HG03039 (cell line): ENCODE measurements at regions not wholly inside any gene's neighbourhood (a gene's known extent, or its start where the extent isn't known, plus 50 kb on each side); places are given as distances from the start of the nearest gene placed in this dataset.
"Not testable (repeated sequence)": the region's sequence is repeated elsewhere in the genome, so short reads cannot be mapped to it uniquely, and the experiment has no call there.

Experiments used
- ATAC-seq: cut with Tn5 transposase; IDR thresholded peaks from one replicate; pipeline ENCODE4 v1.9.1; 2021; ENCODE audit warnings: mild to moderate bottlenecking, moderate library complexity; ENCODE audit not compliant: unreplicated experiment

DNA sequence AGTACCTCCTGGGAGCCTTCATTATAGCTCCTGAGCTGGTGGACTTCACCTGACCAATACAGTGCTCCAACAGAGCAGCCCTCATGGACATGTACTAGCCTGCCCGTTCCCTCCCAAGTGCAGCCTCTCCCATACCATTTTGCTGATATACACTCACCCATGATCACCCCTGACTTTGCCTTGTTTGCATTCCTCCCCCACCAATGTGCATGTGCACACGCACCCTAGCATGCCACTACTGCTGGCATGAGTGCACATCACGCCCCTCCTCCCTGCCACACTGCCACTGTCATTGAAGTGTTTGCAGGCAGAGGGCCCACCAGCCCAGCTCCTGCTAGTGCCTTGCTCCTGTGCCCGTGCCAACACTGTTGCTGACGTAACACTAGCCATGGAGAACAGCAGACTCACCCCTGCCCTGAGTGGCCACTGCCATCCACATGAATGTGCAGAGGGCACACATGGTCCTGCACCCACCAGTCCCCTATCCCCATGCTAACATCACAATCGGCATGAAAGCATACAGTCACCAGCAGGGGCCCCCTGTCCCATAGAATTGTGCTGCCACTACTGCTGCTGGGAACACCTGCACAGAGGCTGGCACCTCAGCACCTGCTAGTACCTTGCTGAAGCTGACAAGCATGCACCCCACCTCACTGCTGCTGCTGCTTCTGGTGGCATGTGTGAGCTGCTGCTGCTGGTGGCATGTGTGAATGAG lies 110.3 kb downstream of the SINHCAF start:
- ATAC-seq, result no peak

- no peak for ATAC-seq
Measured at GRCh38 chr12:31216479-31216878, 109.5 kb downstream of the SINHCAF start.

- ATAC-seq, result no peak
Measured at GRCh38 chr12:31217356-31218130, 108.4 kb downstream of the SINHCAF start.

- no peak for ATAC-seq
Measured at GRCh38 chr12:31218203-31219025, 107.5 kb downstream of the SINHCAF start.

DNA sequence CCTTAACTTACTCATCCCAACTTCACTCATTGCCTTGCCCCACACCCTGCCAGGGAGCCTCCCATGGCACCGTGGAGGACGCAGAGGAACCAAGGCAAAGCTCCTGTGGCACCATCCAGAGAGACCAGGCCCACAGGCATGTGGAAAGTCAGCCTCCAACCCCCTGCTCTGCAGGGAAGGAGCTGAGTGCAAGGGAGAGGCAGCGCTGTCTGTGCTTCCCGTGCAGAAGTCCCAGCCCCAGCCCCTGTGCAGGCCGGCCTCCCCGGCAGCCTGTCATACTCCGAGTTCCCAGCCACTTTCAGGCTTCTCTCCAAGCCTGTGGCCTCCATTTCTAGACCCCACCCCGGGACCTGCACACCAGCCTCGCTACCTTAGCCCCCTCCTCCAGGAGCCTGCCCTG lies 106.4 kb downstream of the SINHCAF start:
- ATAC-seq, result no peak

DNA sequence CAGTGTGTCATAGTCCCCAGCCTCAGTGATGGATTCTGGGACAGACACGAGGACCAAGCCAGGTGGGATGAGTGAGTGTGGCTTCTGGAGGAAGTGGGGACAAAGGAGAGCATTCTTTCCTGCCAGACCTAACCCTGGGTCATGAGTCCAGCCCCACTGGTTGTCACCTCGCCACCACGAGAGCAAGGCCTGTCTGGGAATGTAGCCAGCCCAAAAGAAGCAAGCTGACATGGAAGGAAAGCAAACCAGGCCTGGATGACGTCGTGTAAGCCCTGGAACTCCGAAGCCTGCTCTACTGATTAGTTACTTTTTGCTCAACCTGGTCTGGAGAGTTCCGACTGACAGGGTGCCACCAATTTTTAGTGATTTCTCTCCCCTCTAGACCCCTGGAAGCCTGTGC lies 105.9 kb downstream of the SINHCAF start:
- no peak for ATAC-seq

- no peak for ATAC-seq
Measured at GRCh38 chr12:31220633-31221550, 105.1 kb downstream of the SINHCAF start.

DNA sequence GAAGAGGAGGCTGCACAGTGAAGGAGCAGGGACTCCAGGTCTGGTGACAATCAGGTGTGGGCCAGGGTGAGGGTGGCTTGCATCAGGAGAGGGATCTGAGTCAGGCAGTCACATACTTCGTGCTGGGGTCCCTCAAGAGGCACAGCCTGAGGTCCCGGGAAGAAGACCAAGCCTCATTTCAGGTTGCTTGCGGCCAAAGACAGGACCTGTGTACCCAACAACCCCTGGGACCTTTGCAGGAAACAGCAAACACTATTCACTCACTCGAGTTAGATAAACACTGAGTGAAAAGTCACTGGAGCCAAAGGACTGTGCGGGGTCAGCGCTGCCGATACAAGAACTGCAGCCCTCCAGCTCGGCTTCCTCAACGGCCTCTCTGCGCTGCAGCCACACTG lies 104.4 kb downstream of the SINHCAF start:
- no peak for ATAC-seq

DNA sequence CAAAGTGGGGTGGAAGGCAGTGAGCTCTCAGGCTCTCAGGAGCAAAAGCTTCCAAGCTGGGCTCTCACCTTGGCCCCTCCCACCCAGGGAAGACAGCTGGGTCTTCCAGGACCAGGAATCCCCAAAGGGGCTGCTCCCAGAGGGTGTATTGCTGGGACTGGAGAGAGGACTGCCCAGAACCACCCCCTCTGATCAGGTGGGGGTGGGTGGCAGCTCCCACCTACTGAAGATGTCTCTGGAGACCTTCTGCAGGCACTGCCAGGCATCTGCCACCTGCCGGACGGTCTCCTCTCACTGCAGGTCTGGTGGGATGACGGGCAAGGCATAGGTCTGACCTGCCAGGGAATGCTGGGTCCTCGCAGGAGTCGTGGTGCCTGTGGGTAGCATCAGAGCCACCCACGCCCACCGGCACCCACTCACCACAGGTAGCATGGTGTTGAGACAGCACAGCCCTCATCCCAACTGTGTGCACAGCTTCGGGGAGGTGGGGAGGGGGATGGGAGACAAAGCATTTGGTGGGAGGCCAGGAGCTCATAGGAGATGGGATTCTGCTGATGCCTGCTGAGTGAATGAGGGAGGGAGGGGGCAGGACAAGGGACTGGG lies 103.2 kb downstream of the SINHCAF start:
- ATAC-seq, result no peak

GRCh38 chr12:31223640-31224039 lies 102.3 kb downstream of the SINHCAF start:
- not testable (repeated sequence) for ATAC-seq

DNA sequence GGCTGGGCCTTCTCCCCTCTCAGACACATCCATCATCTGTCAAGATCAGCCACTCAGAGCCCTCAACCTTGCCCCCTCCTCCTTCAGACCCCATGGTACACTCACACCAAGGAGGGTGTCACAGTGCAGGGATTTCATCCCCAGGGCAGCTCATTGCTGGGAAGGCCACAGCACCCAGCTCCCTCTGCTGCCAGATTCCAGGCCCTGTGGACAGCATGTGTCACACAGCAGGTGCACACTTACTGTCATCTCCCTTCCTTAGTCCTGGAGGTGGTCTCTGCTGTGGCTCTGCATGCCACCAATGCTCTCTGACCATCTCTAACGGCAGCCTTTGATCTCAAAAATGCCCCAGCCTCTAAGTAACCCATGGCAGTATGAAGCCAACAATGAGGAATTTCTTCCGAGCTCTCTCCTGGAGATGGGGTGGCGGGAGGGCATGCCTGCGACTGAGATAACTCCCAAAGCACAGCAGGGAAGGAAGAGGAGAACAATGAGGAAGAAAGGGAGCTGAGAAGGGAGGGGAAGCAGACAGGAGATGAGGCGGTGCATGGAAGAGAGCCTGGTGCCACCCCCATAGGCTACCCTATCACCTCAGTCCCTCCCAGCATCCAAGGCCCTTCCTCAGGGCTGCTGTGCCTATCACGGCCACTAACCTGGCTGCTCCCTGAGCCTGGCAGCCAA lies 101.0 kb downstream of the SINHCAF start:
- no peak for ATAC-seq

- no peak for ATAC-seq
Measured at GRCh38 chr12:31225656-31226535, 100.1 kb downstream of the SINHCAF start.

DNA sequence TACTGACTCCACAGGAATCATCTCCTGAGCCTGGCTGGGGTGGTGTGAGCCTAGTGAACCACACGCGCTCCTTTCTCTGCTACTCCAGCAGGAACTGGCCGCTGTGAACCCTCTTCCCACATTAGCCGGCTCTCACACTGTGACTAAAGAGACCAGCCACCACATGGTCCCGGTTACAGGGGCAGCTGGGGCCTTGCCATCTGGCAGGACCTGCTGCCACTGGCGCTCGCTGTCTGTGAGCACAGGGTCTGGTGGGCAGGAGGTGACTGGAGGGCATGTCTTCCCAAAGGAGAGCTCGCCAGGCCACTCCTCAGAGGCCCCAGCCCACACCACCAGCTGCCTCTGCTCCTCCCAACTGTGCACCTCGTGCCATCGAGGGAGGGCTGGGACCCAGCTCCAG lies 99.3 kb downstream of the SINHCAF start:
- no peak for ATAC-seq

- ATAC-seq, result no peak
Measured at GRCh38 chr12:31227401-31227981, 98.5 kb downstream of the SINHCAF start.

DNA sequence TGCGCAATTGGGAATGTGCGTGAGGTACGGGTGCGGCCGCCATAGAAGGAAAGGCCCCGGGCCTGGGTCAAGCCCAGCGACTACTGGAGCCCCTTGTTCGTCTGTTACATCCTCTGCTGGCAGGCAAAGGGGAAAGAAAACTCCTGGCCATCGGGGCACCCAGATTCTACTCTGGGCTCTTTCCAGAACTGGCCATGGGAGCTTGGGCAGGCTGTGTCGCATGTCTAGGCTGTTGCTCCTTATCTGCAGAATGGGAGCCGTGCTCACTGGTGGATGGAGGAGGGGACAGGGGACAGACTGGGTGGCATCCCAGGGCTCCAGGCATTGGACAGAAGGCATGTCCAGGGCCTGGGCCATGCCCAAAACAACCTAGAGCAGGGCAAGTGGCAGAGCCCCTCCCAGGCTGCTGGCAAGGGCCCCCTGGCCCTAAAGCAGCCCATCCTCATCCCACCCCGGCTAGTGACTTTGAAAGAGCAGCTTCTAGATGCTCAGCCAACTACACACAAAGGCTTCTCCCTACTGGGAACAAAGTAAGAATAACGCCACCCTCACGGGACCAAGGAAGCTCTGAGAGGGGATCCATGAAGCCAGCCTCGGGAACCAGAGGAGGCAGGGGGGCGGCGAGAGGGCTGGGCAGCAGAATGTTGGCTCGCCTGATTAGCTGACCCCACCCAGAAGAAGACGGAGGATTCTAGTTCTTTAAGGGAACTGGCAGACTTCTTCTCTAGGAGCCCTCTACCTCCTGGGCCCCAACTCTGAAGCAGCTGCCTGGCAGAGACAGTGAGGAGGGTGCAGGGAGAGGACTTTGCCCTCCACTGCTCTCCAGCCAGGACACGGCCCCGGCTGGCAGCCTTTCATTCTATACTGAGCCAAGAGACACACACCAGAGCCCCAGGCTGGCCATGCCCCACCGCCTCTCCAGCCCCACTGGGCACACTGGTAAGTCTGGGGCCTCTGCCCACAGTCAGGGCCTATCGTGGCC lies 96.8 kb downstream of the SINHCAF start:
- no peak for ATAC-seq

DNA sequence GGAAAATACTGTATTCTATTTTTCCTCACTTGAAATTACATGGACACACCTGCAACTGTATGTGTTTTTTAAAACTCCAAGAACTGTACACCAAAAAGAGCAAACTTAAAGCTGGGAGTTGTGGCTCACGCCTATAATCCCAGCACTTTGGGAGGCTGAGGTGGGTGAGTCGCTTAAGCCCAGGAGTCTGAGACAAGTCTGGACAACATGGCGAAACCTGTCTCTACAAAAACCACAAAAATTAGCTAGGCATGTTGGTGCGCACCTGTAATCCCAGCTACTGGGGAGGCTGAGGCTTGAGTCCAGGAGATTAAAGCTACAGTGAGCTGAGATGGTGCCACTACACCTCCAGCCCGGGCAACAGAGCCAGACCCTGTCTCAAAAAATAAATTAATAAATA lies 95.9 kb downstream of the SINHCAF start:
- ATAC-seq, result no peak
